Sigmoid colon (tissue), 3 donors: ENCODE measurements at regions not wholly inside any gene's neighbourhood (a gene's known extent, or its start where the extent isn't known, plus 50 kb on each side); places are given as distances from the start of the nearest gene placed in this dataset.

ENCODE experiments used
- POLR2A ChIP-seq, 2 donors: fragments of 450-650 bp; IDR thresholded peaks; one replicate each; pipeline ENCODE4 v1.6.1; 2016; ENCODE audit warnings: antibody characterized with exemption in 2 of 2, mild to moderate bottlenecking in 2 of 2, moderate library complexity in 2 of 2
- TF ChIP-seq, protein P1 (sequence below), 4 experiments: fragments of 450-650 bp in 3 of 4; fragments of 200-600 bp in 1 of 4; IDR thresholded peaks; one replicate each; pipeline ENCODE4 v1.5.1; 2016 to 2019; ENCODE audit warnings: antibody characterized with exemption in 4 of 4, mild to moderate bottlenecking in 3 of 4, moderate library complexity in 2 of 4

DNA sequence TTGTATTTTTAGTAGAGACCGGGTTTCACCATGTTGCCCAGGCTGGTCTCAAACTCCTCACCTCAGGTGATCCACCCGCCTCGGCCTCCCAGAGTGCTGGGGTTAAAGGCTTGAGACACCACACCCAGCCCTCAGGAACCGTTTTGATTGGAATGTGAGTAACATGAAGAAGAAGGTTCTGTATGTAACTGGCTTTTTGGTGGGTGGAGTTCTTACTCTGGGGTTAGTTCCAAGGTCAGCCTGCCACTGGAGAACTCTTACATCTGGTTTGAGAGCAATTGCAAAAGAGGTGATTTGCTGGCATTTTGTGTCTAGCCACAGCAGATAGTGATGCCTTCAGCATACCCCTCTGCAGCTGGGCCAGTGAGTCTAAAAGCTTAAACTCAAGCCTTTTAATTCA, 457.8 kb upstream of the VSTM2A start:
- TF ChIP-seq, protein P1, sequence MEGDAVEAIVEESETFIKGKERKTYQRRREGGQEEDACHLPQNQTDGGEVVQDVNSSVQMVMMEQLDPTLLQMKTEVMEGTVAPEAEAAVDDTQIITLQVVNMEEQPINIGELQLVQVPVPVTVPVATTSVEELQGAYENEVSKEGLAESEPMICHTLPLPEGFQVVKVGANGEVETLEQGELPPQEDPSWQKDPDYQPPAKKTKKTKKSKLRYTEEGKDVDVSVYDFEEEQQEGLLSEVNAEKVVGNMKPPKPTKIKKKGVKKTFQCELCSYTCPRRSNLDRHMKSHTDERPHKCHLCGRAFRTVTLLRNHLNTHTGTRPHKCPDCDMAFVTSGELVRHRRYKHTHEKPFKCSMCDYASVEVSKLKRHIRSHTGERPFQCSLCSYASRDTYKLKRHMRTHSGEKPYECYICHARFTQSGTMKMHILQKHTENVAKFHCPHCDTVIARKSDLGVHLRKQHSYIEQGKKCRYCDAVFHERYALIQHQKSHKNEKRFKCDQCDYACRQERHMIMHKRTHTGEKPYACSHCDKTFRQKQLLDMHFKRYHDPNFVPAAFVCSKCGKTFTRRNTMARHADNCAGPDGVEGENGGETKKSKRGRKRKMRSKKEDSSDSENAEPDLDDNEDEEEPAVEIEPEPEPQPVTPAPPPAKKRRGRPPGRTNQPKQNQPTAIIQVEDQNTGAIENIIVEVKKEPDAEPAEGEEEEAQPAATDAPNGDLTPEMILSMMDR (IDR thresholded peaks at IDR 0.05): no peak
- TF ChIP-seq POLR2A (IDR thresholded peaks at IDR 0.05): no peak
